LHCN-M2 (cell line): ENCODE measurements at regions not wholly inside any gene's neighbourhood (a gene's known extent, or its start where the extent isn't known, plus 50 kb on each side); places are given as distances from the start of the nearest gene placed in this dataset.
"Not testable (repeated sequence)": the region's sequence is repeated elsewhere in the genome, so short reads cannot be mapped to it uniquely, and the experiment has no call there.

ENCODE experiments used
- DNase-seq: peaks from one replicate; pipeline ENCODE4 v3.0.0-alpha.2; 2012; ENCODE audit warnings: low read depth

GRCh38 chr1:57591842-57592241, 168.0 kb upstream of the DAB1 start:
- no peak for DNase-seq

DNA sequence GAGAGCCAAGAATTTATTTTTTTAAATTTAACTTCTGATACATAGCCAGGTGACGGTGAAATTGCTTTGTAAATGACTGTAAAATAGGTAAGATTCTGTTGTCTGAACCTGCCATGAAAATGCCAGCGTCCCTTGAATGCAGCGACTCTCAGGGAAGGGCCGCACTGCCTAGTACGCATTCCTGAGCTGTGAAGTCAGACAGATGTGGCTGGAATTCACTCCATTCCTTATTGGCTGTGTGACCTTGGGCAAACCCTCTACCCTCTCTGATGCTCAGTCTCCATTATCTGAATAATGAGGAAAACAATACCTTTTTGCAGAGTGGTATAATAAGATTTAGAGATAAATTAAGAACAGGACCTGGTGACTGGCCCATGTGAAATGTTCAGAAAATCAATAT, 167.1 kb upstream of the DAB1 start:
- no peak for DNase-seq

DNA sequence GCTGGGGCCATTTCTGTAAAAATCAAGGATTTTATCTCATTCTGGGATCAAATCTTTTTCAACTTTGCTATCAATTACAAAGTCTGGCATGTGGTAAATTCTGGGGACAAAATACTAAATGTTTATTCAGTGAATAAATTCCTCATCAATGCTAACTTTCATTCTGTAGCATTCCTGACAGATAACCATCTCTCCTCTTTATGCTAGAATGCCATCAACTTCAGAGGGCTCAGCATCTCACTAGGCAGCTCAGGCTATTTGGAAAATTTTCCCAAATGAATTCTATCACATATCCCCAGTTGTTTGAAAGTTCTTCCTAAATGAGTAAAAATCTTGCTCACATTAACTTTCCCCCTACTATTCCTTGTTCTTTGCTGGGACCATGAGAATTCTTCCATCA, 163.0 kb upstream of the DAB1 start:
- no peak for DNase-seq

GRCh38 chr1:57578680-57579079, 154.8 kb upstream of the DAB1 start:
- DNase-seq: no peak

GRCh38 chr1:57578099-57578498, 154.2 kb upstream of the DAB1 start:
- DNase-seq: no peak

DNA sequence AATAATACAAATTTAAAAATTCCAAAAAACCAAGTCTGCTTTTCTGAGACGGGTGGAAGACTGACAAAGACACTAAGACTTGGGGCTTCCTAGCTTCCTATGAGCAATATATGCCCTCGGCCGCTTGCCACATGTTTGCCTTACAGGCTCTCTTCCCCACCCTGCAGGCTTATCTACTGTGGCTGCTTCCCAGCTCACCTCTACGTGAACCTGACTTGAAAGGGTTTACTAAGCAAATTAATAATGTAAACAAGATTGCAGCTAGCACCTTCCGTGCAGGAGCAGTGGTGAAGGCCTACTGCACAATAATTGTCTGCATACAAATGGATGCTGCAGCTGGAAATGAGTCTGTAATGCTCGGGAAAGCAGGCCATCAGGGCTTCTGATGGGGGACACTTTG, 152.9 kb upstream of the DAB1 start:
- DNase-seq: no peak

- no peak for DNase-seq
These were observed 148.2 kb upstream of the DAB1 start for GRCh38 chr1:57572016-57572415.

GRCh38 chr1:57558066-57558465, 134.2 kb upstream of the DAB1 start:
- DNase-seq: not testable (repeated sequence)

DNA sequence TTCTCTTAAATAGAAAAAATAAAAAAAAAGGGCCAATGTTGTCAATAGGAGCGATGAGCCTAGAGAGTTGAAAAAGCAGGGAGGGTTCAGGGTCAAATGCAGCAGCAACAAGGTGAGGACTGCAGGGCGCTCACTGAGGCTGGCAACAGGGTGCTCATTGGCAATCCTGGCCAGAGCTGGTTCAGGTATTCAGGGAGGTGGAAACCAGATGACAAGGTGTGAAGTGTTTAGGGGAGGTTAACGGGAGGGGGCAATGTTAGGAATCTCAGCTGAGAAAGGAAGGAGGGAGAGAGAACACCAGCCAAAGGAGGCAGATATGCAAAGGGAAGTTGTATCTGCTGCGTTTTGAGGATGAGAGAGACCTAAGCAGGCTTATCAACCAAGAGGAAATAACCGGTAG, 129.8 kb upstream of the DAB1 start:
- no peak for DNase-seq

DNA sequence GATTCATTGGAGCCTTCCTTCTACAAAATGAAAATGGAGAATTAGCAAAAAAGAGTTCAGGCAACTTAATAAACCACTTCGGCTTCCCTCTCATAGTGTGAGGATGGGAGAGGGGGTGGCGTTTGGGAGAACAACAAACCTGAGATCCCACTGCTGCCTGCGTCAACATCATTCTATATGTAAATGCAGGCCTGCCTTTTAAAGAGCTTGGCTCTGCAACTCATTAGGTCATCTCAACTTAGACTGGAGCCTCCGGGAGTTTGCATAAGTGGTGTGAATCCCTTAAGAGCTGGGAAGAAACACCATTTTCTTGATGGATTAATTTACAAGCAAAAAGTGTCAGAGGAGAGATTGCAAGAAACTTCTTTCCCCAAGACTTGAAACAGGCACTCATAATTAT, 127.6 kb upstream of the DAB1 start:
- no peak for DNase-seq

- no peak for DNase-seq
These were observed 126.2 kb upstream of the DAB1 start for GRCh38 chr1:57550092-57550491.

DNA sequence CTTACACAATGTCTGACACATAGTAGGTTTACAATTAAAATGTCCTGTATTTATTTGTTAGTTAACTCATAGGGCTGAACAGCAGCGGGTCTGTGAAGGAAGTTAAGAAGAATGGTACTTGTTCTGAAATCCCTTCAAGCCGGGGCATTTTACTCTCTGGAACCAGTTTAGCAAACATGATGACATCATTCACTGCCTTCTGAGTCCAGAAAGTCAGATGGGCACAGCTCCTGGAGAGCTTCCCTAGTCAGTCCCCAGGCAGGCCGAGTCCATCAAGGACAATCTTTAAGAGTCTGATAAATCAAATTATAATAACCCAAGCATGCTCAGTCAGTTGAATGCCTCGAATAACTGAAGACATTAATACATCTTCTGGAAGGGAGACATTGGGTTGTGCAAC, 125.4 kb upstream of the DAB1 start:
- DNase-seq: no peak

- no peak for DNase-seq
These were observed 122.9 kb upstream of the DAB1 start for GRCh38 chr1:57546549-57547330.

DNA sequence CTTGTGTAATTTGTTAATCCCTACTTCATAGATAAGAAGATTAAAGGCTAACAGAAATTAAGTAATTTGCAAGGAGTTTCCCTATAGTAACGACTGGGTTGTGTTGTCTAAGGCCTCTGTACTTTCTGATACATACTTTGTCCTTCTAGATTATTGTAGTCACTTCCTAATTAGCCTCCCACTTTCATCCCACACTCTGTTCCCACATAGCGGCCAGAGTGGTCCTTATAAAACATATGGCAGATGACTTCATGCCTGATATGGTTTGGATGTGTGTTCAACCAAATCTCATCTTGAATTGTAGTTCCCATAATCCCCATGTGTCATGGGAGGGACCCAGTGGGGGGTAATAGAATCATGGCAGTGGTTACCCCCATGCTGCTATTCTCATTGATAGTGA, 120.5 kb upstream of the DAB1 start:
- DNase-seq: no peak

GRCh38 chr1:57536749-57537423, 113.0 kb upstream of the DAB1 start:
- no peak for DNase-seq

GRCh38 chr1:57532299-57532698, 108.4 kb upstream of the DAB1 start:
- DNase-seq: no peak

DNA sequence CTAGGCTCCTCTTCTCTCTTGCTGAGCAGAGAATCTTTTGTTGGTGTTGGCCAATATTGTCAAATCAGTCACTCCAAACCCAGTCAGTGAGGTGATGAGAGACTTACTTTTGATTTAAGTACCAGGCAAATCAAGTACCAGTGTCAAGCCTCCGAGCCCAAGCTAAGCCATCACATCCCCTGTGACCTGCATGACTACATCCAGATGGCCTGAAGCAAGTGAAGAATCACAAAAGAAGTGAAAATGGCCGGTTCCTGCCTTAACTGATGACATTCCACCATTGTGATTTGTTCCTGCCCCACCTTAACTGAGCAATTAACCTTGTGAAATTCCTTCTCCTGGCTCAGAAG, 107.0 kb upstream of the DAB1 start:
- DNase-seq: not testable (repeated sequence)

- no peak for DNase-seq
These were observed 106.5 kb upstream of the DAB1 start for GRCh38 chr1:57530206-57530910.

DNA sequence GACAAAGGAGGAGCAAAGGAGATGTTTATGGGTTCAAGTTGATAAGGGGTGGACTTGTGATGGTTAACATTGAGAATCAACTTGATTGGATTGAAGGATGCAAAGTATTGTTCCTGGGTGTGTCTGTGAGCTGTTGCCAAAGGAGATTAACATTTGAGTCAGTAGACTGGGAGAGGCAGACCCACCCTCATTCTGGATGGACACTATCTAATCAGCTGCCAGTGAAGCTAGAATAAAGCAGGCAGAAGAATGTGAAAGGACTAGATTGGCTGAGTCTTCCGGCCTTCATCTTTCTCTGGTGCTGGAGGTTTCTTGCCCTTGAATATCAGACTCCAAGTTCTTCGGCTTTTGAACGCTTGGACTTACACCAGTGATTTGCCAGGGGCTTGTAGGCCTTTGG, 98.7 kb upstream of the DAB1 start:
- DNase-seq: no peak

DNA sequence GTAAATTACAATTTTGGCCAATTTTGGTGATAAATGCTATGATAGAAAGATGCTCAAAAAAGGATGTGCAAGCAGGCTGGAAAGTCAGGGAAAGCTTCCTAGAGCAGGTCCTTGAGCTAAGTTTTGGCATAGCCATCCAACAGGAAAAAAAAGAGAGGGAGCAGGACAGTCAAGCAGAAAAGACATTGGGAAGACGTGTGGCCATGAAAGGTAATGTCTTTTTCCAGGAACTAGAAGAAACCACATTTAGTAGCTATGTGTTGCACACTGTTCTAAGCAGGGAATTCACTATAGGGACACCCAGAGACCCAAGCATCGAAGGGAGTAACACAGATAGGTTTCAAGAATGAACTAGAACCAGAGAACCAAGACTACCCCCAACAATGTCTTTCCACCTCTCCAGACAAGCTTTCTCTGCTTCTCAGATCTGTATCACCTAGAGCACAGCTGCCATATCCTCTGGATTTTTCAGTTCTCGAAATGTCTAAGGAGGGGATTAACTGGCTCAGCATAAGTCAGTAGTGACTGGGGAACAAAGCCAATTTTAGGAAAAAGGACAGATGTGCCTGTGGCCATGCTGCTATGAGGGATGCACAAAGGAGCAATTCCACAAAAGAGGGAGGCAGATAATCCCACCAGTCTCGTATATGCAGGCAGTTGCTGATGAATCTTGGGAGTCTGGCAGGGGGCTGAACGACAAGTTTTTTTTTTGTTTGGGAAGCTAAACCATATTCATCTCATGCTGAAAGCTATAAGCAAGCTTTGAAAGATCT, 97.1 kb upstream of the DAB1 start:
- DNase-seq: no peak

GRCh38 chr1:57518496-57518895, 94.6 kb upstream of the DAB1 start:
- no peak for DNase-seq
